ENCODE measurements at regions not wholly inside any gene's neighbourhood (a gene's known extent, or its start where the extent isn't known, plus 50 kb on each side); places are given as distances from the start of the nearest gene placed in this dataset.

GRCh38 chr15:20106026-20106425 is 435.6 kb downstream of the GOLGA6L6 start:
- TF ChIP-seq CTCF (IDR thresholded peaks at IDR 0.05; ENCODE audit: low read length) (no peak), EZH2 (IDR thresholded peaks at IDR 0.05; ENCODE audit: borderline replicate concordance, low read length) (no peak)
